Activated naive CD4-positive, alpha-beta T cell treated with anti-CD3 and anti-CD28 coated beads, Interleukin-2, amount 50 U/mL, for 24 hours (primary cell): ENCODE measurements at regions not wholly inside any gene's neighbourhood (a gene's known extent, or its start where the extent isn't known, plus 50 kb on each side); places are given as distances from the start of the nearest gene placed in this dataset.

ENCODE experiments used
- H3K27ac Mint-ChIP-seq: one replicate; pipeline ENCODE4 v1.8.0; 2021; ENCODE audit warnings: mild to moderate bottlenecking, mixed read lengths
- H3K27me3 Mint-ChIP-seq: one replicate; pipeline ENCODE4 v1.8.0; 2021; ENCODE audit warnings: mixed read lengths
- H3K36me3 Mint-ChIP-seq: one replicate; pipeline ENCODE4 v1.8.0; 2021; ENCODE audit warnings: mixed read lengths
- H3K4me1 Mint-ChIP-seq: one replicate; pipeline ENCODE4 v1.8.0; 2021; ENCODE audit warnings: mixed read lengths
- H3K4me3 Mint-ChIP-seq: one replicate; pipeline ENCODE4 v1.8.0; 2021; ENCODE audit warnings: mild to moderate bottlenecking, mixed read lengths
- H3K9me3 Mint-ChIP-seq: one replicate; pipeline ENCODE4 v1.8.0; 2021; ENCODE audit warnings: mixed read lengths

- Mint-ChIP-seq H3K4me3 (no peak overlapping the region), H3K9me3 (peaks cover 6% of the 10 kb centered on the region), H3K27ac (no peak overlapping the region), H3K4me1 (no peaks in the 10 kb centered on the region), H3K27me3 (no peaks in the 10 kb centered on the region), H3K36me3 (no peaks in the 10 kb centered on the region)
Measured at GRCh38 chr13:54949735-54950134, 1921.1 kb downstream of the OLFM4 start.

DNA sequence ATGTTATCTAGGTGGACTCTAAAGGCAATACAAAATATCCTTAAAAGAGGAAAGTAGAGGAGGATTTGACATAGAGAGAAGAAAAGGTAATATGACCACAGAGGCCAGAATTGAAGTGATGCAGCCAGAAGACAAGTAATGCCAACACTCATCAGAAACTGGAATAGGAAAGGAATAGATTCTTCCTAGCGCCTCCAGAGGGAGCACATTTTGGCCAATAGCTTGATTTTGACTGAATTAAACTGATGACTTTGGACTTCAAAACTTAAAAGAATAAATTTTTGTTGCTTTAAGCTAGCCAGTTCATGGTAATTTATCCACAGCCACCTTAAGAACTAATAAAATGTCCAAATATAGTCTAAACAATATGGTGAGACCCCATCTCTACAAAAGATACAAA, 1921.9 kb downstream of the OLFM4 start:
- H3K36me3 Mint-ChIP-seq, result no peaks in the 10 kb centered on the region
- H3K9me3 Mint-ChIP-seq, result peaks cover 6% of the 10 kb centered on the region
- H3K4me3 Mint-ChIP-seq, result no peak overlapping the region
- no peak overlapping the region for H3K27ac Mint-ChIP-seq
- H3K4me1 Mint-ChIP-seq, result no peaks in the 10 kb centered on the region
- H3K27me3 Mint-ChIP-seq, result no peaks in the 10 kb centered on the region

DNA sequence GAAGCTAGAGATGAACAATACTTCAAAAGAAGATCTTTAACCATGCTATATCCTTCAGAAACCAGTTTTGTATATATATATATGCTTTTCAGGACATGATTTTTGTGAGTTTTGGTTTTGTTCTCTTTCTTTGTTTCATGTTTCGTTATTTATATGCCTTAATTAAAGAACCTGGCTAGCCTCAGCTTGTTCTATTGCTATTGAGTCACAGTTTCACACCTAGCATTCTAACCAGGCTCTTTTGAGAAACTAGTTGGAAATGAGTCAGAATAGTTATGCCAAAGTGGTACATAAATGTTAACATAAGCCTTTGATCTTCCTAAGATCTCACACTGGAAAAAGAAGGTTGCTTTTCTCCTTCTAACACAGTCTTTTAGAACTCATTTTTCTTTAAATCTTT, 1925.2 kb downstream of the OLFM4 start:
- H3K4me3 Mint-ChIP-seq, result no peak overlapping the region
- H3K4me1 Mint-ChIP-seq, result no peaks in the 10 kb centered on the region

GRCh38 chr13:54958781-54959180, 1930.2 kb downstream of the OLFM4 start:
- H3K9me3 Mint-ChIP-seq, result peaks cover 21% of the 10 kb centered on the region
- H3K4me1 Mint-ChIP-seq, result no peaks in the 10 kb centered on the region
- no peak overlapping the region for H3K27ac Mint-ChIP-seq
- no peak overlapping the region for H3K4me3 Mint-ChIP-seq
- no peaks in the 10 kb centered on the region for H3K36me3 Mint-ChIP-seq
- H3K27me3 Mint-ChIP-seq, result no peaks in the 10 kb centered on the region

More for the DNA sequence above, 1925.2 kb downstream of the OLFM4 start:
- Mint-ChIP-seq H3K27me3 (no peaks in the 10 kb centered on the region), H3K9me3 (no peaks in the 10 kb centered on the region), H3K27ac (no peak overlapping the region), H3K36me3 (no peaks in the 10 kb centered on the region)

DNA sequence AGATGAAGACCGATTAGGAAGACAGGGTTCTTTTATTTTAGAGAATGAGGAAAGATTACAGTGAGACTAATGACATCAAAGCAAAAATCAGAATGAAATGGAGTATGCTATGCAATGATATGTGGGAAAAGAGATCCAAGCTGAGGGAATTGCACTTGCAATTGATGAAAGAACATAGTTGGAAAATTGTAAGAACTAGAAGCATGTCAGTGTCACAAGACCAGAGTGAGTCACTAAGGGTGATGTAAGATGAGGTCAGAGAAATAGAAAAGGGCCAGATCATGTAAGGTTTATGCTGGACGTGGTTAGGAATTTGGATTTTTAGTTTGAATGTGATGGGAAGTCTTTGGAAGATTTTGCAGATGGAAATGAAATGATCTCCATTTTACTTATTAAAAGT, 1937.3 kb downstream of the OLFM4 start:
- H3K4me1 Mint-ChIP-seq, result no peaks in the 10 kb centered on the region
- H3K4me3 Mint-ChIP-seq, result no peak overlapping the region
- no peaks in the 10 kb centered on the region for H3K27me3 Mint-ChIP-seq
- peaks cover 14% of the 10 kb centered on the region for H3K9me3 Mint-ChIP-seq
- H3K27ac Mint-ChIP-seq, result no peak overlapping the region
- H3K36me3 Mint-ChIP-seq, result no peaks in the 10 kb centered on the region

DNA sequence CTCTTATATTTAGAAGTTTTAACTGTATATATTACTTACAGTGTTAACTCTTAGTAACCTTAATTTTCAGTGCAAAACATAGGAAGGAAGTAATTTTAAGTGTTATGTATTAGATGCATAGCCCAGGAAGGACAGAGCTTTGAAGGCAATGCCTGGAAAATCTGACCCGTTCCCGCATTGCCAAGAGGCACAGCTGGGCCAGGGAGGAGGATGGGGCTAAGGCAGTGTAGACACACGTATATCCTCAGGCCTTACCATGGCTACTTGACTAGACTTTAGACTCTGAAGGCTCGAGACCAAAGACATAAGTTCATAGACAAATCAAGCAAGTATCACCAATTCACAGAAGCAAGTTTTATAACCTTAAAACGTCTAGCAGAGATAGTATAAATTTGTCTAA, 1944.2 kb downstream of the OLFM4 start:
- no peak overlapping the region for H3K4me3 Mint-ChIP-seq
- no peaks in the 10 kb centered on the region for H3K36me3 Mint-ChIP-seq
- no peak overlapping the region for H3K27ac Mint-ChIP-seq

GRCh38 chr13:54975676-54976075, 1947.1 kb downstream of the OLFM4 start:
- Mint-ChIP-seq H3K4me1 (no peaks in the 10 kb centered on the region), H3K27ac (no peak overlapping the region), H3K36me3 (no peaks in the 10 kb centered on the region), H3K4me3 (no peak overlapping the region), H3K27me3 (no peaks in the 10 kb centered on the region), H3K9me3 (peaks cover 4% of the 10 kb centered on the region)

More for the DNA sequence above, 1944.2 kb downstream of the OLFM4 start:
- no peaks in the 10 kb centered on the region for H3K4me1 Mint-ChIP-seq
- no peaks in the 10 kb centered on the region for H3K27me3 Mint-ChIP-seq
- peaks cover 11% of the 10 kb centered on the region for H3K9me3 Mint-ChIP-seq

DNA sequence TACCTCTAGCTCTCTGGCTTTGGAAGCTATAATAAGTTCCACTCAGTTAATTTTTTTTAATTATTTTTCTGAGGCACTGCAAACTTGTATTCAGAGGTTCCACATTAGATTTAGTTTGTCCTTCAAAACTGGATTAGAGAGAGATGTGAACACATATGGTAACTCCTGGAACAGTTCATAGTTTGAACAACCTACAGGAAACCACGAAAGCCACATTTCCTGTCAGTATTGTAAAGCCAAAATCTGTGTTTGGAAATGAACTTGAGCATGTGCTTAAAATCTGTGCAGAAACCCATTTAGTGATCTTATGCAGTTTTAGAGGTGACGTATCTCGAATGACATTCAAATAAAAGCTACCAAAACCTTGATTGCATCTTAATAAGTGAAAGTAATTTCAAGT, 1952.0 kb downstream of the OLFM4 start:
- Mint-ChIP-seq H3K27me3 (no peaks in the 10 kb centered on the region), H3K36me3 (no peaks in the 10 kb centered on the region), H3K4me3 (no peak overlapping the region), H3K9me3 (peaks cover 8% of the 10 kb centered on the region), H3K4me1 (no peaks in the 10 kb centered on the region), H3K27ac (no peak overlapping the region)

GRCh38 chr13:54989418-54989817, 1960.8 kb downstream of the OLFM4 start:
- Mint-ChIP-seq H3K27ac (no peak overlapping the region), H3K4me1 (no peaks in the 10 kb centered on the region), H3K27me3 (no peaks in the 10 kb centered on the region), H3K9me3 (peaks cover 13% of the 10 kb centered on the region), H3K4me3 (no peak overlapping the region), H3K36me3 (no peaks in the 10 kb centered on the region)

DNA sequence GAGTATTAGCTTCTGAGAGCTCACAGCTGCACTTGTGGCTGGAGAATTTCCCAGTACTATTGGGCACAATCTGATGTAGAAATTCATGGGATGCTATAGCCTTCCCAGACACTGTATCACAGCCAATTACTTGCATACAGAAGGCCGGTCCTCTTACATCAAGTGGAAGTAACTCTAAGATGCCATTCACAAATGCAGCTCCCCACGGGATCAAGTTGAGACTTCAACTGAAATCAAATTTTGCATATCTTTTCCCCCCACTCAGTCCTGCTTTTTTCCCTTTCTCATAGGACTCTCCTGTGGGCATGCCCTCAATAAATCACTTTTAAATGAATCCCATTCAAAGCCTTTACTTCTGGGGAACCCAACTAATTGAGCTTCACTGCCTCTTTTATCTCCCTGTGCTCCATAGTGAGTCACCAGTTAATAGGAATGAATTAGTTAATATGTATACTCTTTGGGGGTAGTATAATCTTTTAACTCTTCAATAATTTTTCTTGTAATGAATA, 1970.8 kb downstream of the OLFM4 start:
- no peaks in the 10 kb centered on the region for H3K4me1 Mint-ChIP-seq
- no peaks in the 10 kb centered on the region for H3K36me3 Mint-ChIP-seq
- H3K27ac Mint-ChIP-seq, result no peak overlapping the region
- H3K27me3 Mint-ChIP-seq, result no peaks in the 10 kb centered on the region
- H3K9me3 Mint-ChIP-seq, result peaks cover 14% of the 10 kb centered on the region
- H3K4me3 Mint-ChIP-seq, result no peak overlapping the region

- Mint-ChIP-seq H3K27me3 (no peaks in the 10 kb centered on the region), H3K9me3 (peaks cover 12% of the 10 kb centered on the region)
Measured at GRCh38 chr13:55000043-55000442, 1971.4 kb downstream of the OLFM4 start.

GRCh38 chr13:55000844-55001243, 1972.2 kb downstream of the OLFM4 start:
- Mint-ChIP-seq H3K4me3 (no peak overlapping the region), H3K9me3 (peaks cover 11% of the 10 kb centered on the region)

More at GRCh38 chr13:55000043-55000442, 1971.4 kb downstream of the OLFM4 start:
- no peak overlapping the region for H3K27ac Mint-ChIP-seq
- H3K36me3 Mint-ChIP-seq, result no peaks in the 10 kb centered on the region
- H3K4me1 Mint-ChIP-seq, result no peaks in the 10 kb centered on the region
- H3K4me3 Mint-ChIP-seq, result no peak overlapping the region

DNA sequence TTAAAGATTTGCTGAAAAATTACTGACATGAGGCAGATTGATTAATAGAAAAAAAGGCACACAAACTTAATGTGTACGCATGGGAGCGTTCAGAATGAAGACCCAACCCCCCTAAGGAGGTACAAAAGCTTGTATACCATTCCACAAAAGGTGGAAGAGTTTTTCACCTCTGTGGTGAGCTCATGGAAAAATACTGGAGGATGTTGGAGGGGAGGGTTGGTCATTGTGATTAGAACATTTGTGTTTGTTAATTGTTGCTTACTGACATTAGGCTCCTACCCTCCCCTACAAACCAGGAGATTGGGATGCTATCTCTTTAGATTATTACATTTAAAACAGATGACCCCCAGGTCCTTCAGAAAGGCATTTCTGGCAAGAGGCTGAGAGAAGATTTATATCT, 1973.3 kb downstream of the OLFM4 start:
- H3K27ac Mint-ChIP-seq, result no peak overlapping the region

More at GRCh38 chr13:55000844-55001243, 1972.2 kb downstream of the OLFM4 start:
- Mint-ChIP-seq H3K36me3 (no peaks in the 10 kb centered on the region), H3K27me3 (no peaks in the 10 kb centered on the region), H3K27ac (no peak overlapping the region), H3K4me1 (no peaks in the 10 kb centered on the region)

DNA sequence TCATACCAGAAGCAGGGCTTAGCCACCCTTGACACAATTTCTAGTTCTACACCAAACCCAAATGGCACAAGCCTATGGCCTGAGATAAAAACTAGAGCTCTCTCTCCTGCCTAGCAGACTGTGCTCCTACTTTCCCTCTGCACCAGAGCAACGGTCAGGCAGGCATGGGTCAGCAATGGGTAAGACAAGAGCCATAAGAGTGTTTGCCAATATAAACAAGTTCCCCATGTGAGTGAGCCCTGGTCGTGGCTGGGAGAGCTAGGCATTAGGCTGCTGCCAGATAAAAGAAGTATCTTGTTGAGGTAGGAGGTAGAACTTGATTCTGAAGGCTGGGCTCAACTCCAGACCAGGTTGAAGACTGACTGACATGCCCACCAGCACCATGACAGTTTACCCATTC, 1979.1 kb downstream of the OLFM4 start:
- H3K4me1 Mint-ChIP-seq, result no peaks in the 10 kb centered on the region
- H3K9me3 Mint-ChIP-seq, result peaks cover 9% of the 10 kb centered on the region
- no peaks in the 10 kb centered on the region for H3K27me3 Mint-ChIP-seq
- no peak overlapping the region for H3K4me3 Mint-ChIP-seq
- H3K27ac Mint-ChIP-seq, result no peak overlapping the region
- H3K36me3 Mint-ChIP-seq, result no peaks in the 10 kb centered on the region

More for the DNA sequence above, 1973.3 kb downstream of the OLFM4 start:
- Mint-ChIP-seq H3K9me3 (peaks cover 15% of the 10 kb centered on the region), H3K4me3 (no peak overlapping the region), H3K4me1 (no peaks in the 10 kb centered on the region), H3K27me3 (no peaks in the 10 kb centered on the region), H3K36me3 (no peaks in the 10 kb centered on the region)

GRCh38 chr13:55013051-55013450, 1984.4 kb downstream of the OLFM4 start:
- Mint-ChIP-seq H3K27ac (no peak overlapping the region), H3K27me3 (no peaks in the 10 kb centered on the region), H3K9me3 (peaks cover 8% of the 10 kb centered on the region), H3K36me3 (no peaks in the 10 kb centered on the region), H3K4me3 (no peak overlapping the region), H3K4me1 (no peaks in the 10 kb centered on the region)

DNA sequence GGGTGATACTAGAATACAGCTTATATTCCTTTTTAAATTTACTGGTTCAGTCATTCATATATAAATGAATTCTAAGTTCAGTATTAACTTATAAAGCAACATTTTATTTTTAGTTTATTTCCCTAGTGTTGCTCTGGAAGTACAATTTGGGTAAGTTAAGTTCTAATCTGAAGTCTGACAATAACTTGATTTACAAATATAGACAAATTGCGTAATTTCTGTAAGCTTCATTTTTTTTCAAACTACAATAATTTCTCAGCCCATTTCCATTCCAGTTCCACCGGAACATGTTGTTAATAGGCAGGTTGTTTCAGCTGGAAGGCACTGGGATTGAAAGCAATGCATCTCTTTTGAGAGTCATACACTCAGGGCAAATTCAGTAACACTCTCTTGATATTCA, 2000.7 kb downstream of the OLFM4 start:
- H3K36me3 Mint-ChIP-seq, result no peaks in the 10 kb centered on the region
- H3K9me3 Mint-ChIP-seq, result peaks cover 8% of the 10 kb centered on the region
- H3K27me3 Mint-ChIP-seq, result no peaks in the 10 kb centered on the region

GRCh38 chr13:55038230-55038629, 2009.6 kb downstream of the OLFM4 start:
- Mint-ChIP-seq H3K9me3 (peaks cover 26% of the 10 kb centered on the region), H3K4me3 (no peak overlapping the region), H3K27ac (no peak overlapping the region), H3K27me3 (no peaks in the 10 kb centered on the region), H3K4me1 (no peaks in the 10 kb centered on the region), H3K36me3 (no peaks in the 10 kb centered on the region)

More for the DNA sequence above, 2000.7 kb downstream of the OLFM4 start:
- H3K27ac Mint-ChIP-seq, result no peak overlapping the region
- H3K4me1 Mint-ChIP-seq, result no peaks in the 10 kb centered on the region
- no peak overlapping the region for H3K4me3 Mint-ChIP-seq
